ENCODE measurements at regions not wholly inside any gene's neighbourhood (a gene's known extent, or its start where the extent isn't known, plus 50 kb on each side); places are given as distances from the start of the nearest gene placed in this dataset.

- Histone ChIP-seq H3K27me3 (no peaks in the 10 kb centered on the region), H3K27ac (no peak overlapping the region), H3K9me3 (no peaks in the 10 kb centered on the region), H3K4me1 (no peaks in the 10 kb centered on the region), H3K36me3 (no peaks in the 10 kb centered on the region), H3K4me3 (no peak overlapping the region)
- DNase-seq (ENCODE audit: low spot score in 2 of 2): no peak
- intact Hi-C loops (cut with DNase I): no loop called here
- TF ChIP-seq, protein P1, sequence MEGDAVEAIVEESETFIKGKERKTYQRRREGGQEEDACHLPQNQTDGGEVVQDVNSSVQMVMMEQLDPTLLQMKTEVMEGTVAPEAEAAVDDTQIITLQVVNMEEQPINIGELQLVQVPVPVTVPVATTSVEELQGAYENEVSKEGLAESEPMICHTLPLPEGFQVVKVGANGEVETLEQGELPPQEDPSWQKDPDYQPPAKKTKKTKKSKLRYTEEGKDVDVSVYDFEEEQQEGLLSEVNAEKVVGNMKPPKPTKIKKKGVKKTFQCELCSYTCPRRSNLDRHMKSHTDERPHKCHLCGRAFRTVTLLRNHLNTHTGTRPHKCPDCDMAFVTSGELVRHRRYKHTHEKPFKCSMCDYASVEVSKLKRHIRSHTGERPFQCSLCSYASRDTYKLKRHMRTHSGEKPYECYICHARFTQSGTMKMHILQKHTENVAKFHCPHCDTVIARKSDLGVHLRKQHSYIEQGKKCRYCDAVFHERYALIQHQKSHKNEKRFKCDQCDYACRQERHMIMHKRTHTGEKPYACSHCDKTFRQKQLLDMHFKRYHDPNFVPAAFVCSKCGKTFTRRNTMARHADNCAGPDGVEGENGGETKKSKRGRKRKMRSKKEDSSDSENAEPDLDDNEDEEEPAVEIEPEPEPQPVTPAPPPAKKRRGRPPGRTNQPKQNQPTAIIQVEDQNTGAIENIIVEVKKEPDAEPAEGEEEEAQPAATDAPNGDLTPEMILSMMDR (IDR thresholded peaks at IDR 0.05): no peak
Observed at GRCh38 chr15:92745845-92746271, 90.3 kb upstream of the FAM174B start.

DNA sequence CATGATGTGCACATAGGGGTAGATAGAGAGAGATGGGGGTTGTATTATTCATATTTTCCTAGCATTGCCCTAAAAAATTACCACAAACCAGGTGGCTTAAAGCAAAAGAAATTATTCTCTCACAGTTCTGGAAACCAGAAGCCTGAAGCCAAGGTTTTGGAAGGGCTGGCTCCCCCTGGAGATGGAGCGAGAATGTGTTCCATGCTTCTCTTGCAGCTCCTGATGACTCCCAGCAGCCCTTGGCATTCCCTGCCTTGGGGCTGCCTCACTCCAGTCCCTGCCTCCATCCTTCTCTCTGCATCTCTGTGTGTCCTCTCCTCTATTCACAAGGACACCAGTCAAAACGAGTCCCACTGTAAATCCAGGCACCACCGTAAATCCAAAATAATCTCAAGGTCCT is 91.5 kb upstream of the FAM174B start:
- TF ChIP-seq, protein P1 (IDR thresholded peaks at IDR 0.05): no peak
- H3K4me3 ChIP-seq: no peak overlapping the region
- intact Hi-C loops (cut with DNase I): no loop called here

DNA sequence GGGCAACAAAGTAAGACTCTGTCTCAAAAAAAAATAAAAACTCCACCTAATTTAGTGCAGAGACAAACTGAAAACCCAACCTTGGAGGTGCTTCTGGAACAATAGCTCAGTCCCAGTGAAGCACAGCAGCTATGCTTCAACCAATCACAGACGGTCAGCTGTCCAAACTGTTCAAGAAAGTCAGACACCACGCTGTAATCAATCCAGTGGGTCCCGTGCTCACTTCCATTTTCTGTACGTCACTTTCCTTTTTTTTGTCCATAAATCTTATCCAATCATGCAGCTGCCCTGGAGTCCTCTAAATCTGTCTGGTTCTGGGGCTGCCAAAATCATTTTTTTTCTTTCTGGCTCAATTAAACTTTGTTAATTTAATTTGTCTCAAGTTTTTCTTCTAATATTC is 93.6 kb upstream of the FAM174B start:
- no peak for DNase-seq (ENCODE audit: low spot score in 2 of 2)
- Histone ChIP-seq H3K36me3 (no peaks in the 10 kb centered on the region), H3K9me3 (no peaks in the 10 kb centered on the region), H3K4me3 (no peak overlapping the region), H3K4me1 (no peaks in the 10 kb centered on the region), H3K27me3 (no peaks in the 10 kb centered on the region), H3K27ac (no peak overlapping the region)
- TF ChIP-seq, protein P1 (IDR thresholded peaks at IDR 0.05): no peak
- intact Hi-C loops (cut with DNase I): no loop called here

More for the DNA sequence above, 91.5 kb upstream of the FAM174B start:
- Histone ChIP-seq H3K36me3 (no peaks in the 10 kb centered on the region), H3K9me3 (no peaks in the 10 kb centered on the region), H3K27me3 (no peaks in the 10 kb centered on the region), H3K27ac (no peak overlapping the region), H3K4me1 (no peaks in the 10 kb centered on the region)
- no peak for DNase-seq (ENCODE audit: low spot score in 2 of 2)

GRCh38 chr15:92749946-92750345 is 94.4 kb upstream of the FAM174B start:
- intact Hi-C loops (cut with DNase I): no loop called here

GRCh38 chr15:92751528-92751927 is 96.0 kb upstream of the FAM174B start:
- TF ChIP-seq, protein P1 (IDR thresholded peaks at IDR 0.05): no peak
- H3K4me1 ChIP-seq: no peaks in the 10 kb centered on the region
- DNase-seq (ENCODE audit: low spot score in 2 of 2): no peak
- intact Hi-C loops (cut with DNase I): no loop called here
- H3K4me3 ChIP-seq: no peak overlapping the region
- H3K36me3 ChIP-seq: no peaks in the 10 kb centered on the region
- H3K27ac ChIP-seq: no peak overlapping the region
- no peaks in the 10 kb centered on the region for H3K27me3 ChIP-seq
- H3K9me3 ChIP-seq: no peaks in the 10 kb centered on the region

More at GRCh38 chr15:92749946-92750345, 94.4 kb upstream of the FAM174B start:
- no peaks in the 10 kb centered on the region for H3K36me3 ChIP-seq
- H3K9me3 ChIP-seq: no peaks in the 10 kb centered on the region
- H3K4me3 ChIP-seq: no peak overlapping the region
- TF ChIP-seq, protein P1 (IDR thresholded peaks at IDR 0.05): no peak
- no peaks in the 10 kb centered on the region for H3K27me3 ChIP-seq
- DNase-seq (ENCODE audit: low spot score in 2 of 2): no peak
- no peaks in the 10 kb centered on the region for H3K4me1 ChIP-seq
- H3K27ac ChIP-seq: no peak overlapping the region

- intact Hi-C loops (cut with DNase I): no loop called here
Observed at GRCh38 chr15:92753591-92753990, 98.0 kb upstream of the FAM174B start.

More at GRCh38 chr15:92753591-92753990, 98.0 kb upstream of the FAM174B start:
- TF ChIP-seq, protein P1 (IDR thresholded peaks at IDR 0.05): no peak
- Histone ChIP-seq H3K27me3 (no peaks in the 10 kb centered on the region), H3K9me3 (no peaks in the 10 kb centered on the region), H3K36me3 (no peaks in the 10 kb centered on the region), H3K27ac (no peak overlapping the region), H3K4me3 (no peak overlapping the region), H3K4me1 (no peaks in the 10 kb centered on the region)
- DNase-seq (ENCODE audit: low spot score in 2 of 2): no peak

Data from ascending aorta (tissue), 2 donors.